ENCODE measurements at regions not wholly inside any gene's neighbourhood (a gene's known extent, or its start where the extent isn't known, plus 50 kb on each side); places are given as distances from the start of the nearest gene placed in this dataset.

DNA sequence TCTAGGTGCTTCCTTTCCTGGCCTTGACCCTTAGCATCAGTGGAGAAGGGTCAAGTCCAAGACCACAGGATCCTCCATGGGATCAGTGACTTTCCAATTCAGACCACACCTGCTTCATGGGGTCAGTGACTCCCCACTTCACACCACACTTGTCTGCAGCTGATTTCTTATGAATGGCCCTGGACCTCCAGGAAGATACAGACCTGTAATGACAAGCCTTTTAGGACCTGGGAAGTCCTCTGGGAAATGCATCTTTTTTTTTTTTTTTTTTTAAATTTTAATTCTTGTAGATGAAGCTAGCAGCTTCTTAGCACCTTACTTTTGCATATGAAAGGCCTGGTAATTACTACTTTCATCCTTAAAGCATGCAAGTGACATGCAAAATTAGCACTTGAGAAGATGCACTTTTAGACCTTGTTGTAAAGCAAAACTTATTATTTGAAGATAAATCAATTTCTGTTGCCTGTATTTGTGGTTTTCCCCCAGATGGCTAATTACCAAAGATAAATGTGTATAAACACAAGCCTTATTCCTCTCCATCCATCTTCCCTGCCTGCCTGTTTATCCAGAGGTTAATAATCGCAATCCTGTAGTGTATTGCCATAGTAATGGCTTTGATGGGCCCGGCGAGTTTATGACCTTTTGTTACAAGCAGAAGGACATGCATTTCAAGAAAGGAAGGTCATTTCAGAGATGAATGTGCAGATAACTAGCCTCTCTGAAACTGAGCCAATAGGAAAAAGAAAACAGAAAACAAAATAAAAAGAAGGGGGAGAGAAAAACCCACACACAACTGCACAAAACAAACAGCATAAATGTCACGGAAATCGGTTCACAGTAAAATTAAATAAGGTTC lies 1018.7 kb downstream of the TYW1 start:
- TF ChIP-seq, protein P1, sequence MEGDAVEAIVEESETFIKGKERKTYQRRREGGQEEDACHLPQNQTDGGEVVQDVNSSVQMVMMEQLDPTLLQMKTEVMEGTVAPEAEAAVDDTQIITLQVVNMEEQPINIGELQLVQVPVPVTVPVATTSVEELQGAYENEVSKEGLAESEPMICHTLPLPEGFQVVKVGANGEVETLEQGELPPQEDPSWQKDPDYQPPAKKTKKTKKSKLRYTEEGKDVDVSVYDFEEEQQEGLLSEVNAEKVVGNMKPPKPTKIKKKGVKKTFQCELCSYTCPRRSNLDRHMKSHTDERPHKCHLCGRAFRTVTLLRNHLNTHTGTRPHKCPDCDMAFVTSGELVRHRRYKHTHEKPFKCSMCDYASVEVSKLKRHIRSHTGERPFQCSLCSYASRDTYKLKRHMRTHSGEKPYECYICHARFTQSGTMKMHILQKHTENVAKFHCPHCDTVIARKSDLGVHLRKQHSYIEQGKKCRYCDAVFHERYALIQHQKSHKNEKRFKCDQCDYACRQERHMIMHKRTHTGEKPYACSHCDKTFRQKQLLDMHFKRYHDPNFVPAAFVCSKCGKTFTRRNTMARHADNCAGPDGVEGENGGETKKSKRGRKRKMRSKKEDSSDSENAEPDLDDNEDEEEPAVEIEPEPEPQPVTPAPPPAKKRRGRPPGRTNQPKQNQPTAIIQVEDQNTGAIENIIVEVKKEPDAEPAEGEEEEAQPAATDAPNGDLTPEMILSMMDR (conservative IDR thresholded peaks at IDR 0.05; ENCODE audit: low read depth, low read length): no peak
- no peak for TF ChIP-seq MXI1 (IDR thresholded peaks at IDR 0.05; ENCODE audit: borderline replicate concordance, low read depth, low read length)

Measured in IMR-90 (cell line).